ENCODE measurements at regions not wholly inside any gene's neighbourhood (a gene's known extent, or its start where the extent isn't known, plus 50 kb on each side); places are given as distances from the start of the nearest gene placed in this dataset.

DNA sequence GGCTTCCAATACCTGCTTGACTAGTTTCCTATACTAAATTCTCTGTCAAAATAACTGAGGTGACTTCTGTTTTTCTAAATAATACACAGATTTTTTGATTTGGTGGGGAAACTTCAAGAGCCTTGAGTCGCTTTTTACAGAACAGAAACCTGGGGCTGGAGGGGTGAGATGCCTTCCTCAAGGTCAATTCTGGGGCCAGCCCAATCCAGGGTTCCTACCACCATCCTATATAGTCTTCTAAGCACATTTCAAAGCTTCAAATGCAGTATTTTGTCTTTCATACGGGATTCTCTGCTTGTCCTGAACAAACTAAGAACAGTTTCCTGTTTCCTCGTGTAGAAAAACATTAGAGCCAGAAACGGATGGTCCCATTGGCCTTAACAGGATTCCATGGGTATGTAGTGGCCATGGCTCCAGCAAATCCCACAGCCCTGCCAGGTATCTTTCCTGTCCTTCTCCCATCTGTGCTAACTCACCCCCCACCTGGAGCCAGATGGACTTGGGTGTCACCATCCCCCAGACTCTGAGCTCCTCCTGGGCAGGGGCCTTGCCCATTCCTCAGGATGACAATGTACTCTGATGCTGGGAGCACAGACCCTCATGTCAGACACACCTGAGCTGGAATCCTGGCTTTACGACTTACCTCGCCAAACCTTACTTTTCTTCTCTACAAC, 146.9 kb downstream of the KLF13 start:
- TF ChIP-seq EZH2 (IDR thresholded peaks at IDR 0.05) (no peak), POLR2AphosphoS5 (IDR thresholded peaks at IDR 0.05; ENCODE audit: borderline replicate concordance, low read depth, low read length) (no peak), FOXP2 (optimal IDR thresholded peaks at IDR 0.05; ENCODE audit: control extremely low read depth, extremely low read length, insufficient read depth) (no peak)
